Renal cortex interstitium (tissue), 11 donors: ENCODE measurements at regions not wholly inside any gene's neighbourhood (a gene's known extent, or its start where the extent isn't known, plus 50 kb on each side); places are given as distances from the start of the nearest gene placed in this dataset.
"Not testable (repeated sequence)": the region's sequence is repeated elsewhere in the genome, so short reads cannot be mapped to it uniquely, and the experiment has no call there.

Experiments
- DNase-seq, 11 donors: peaks; one replicate each; pipeline ENCODE4 v3.0.0-alpha.2; 2013; ENCODE audit warnings: low read depth in 9 of 11, low spot score in 4 of 11; ENCODE audit errors: extremely low read depth in 1 of 11

GRCh38 chr4:154119317-154119716, 330.4 kb upstream of the SFRP2 start:
- DNase-seq, result no peak

GRCh38 chr4:154117726-154118125, 328.8 kb upstream of the SFRP2 start:
- not testable (repeated sequence) for DNase-seq

GRCh38 chr4:154107337-154107736, 318.5 kb upstream of the SFRP2 start:
- DNase-seq, result no peak

GRCh38 chr4:154088741-154089140, 299.9 kb upstream of the SFRP2 start:
- no peak for DNase-seq

GRCh38 chr4:154086247-154086646, 297.4 kb upstream of the SFRP2 start:
- DNase-seq, result no peak

GRCh38 chr4:154084864-154085263, 296.0 kb upstream of the SFRP2 start:
- DNase-seq, result no peak

- no peak for DNase-seq
Measured at GRCh38 chr4:154082760-154083535, 294.1 kb upstream of the SFRP2 start.

- DNase-seq, result no peak
Measured at GRCh38 chr4:154081391-154081790, 292.5 kb upstream of the SFRP2 start.

- no peak for DNase-seq
Measured at GRCh38 chr4:154078504-154079350, 289.8 kb upstream of the SFRP2 start.

- no peak for DNase-seq
Measured at GRCh38 chr4:154076921-154077320, 288.0 kb upstream of the SFRP2 start.

- DNase-seq, result no peak
Measured at GRCh38 chr4:154073107-154073822, 284.4 kb upstream of the SFRP2 start.

- no peak for DNase-seq
Measured at GRCh38 chr4:154067786-154068185, 278.9 kb upstream of the SFRP2 start.

GRCh38 chr4:154065368-154065767, 276.5 kb upstream of the SFRP2 start:
- no peak for DNase-seq

GRCh38 chr4:154064244-154064643, 275.4 kb upstream of the SFRP2 start:
- DNase-seq, result no peak

- no peak for DNase-seq
Measured at GRCh38 chr4:154049457-154050181, 260.7 kb upstream of the SFRP2 start.

- no peak for DNase-seq
Measured at GRCh38 chr4:154047733-154048132, 258.9 kb upstream of the SFRP2 start.

GRCh38 chr4:154044742-154045485, 256.0 kb upstream of the SFRP2 start:
- DNase-seq, result no peak

- DNase-seq, result no peak
Measured at GRCh38 chr4:154044108-154044531, 255.2 kb upstream of the SFRP2 start.
